ENCODE measurements at regions not wholly inside any gene's neighbourhood (a gene's known extent, or its start where the extent isn't known, plus 50 kb on each side); places are given as distances from the start of the nearest gene placed in this dataset.

DNA sequence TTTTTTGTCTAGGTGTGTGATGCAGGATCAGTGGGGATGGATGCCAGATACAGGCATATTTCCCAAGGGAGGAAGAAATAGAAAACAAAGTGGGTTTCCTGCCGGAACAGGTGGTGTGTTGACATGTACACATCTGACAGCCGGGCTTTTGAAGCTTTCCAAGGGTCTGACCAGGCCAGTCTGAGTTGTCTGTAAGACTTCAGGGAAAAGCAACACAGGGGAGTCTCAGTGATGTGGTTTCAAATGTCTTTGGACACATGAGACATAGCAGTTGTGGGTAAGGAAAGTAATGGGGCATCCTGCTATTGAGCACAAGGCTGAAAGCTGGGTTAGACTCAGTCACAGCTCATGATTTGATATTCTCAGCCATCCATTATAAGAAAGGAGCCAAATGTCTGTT is 274.9 kb downstream of the PIK3R1 start:
- DNase-seq = no peak

DNA sequence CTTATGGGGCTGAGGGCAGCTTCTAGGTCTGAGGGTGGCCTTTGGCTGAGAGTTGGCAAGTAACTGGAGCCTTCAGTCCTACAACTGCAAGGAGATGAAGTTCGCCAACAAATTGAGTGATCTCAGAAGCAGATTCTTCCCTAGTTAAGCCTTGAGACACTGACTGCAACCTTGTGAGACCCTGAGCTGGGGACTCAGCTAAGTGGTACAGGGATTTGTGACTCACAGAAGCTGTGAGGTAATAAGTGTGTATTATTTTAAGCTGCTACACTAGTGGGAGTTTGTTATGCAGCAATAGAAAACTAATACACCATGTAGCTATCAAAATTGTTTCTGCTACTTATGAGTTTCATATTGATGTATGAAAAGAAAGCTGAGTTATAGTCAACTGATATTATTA is 279.2 kb downstream of the PIK3R1 start:
- DNase-seq = no peak

DNA sequence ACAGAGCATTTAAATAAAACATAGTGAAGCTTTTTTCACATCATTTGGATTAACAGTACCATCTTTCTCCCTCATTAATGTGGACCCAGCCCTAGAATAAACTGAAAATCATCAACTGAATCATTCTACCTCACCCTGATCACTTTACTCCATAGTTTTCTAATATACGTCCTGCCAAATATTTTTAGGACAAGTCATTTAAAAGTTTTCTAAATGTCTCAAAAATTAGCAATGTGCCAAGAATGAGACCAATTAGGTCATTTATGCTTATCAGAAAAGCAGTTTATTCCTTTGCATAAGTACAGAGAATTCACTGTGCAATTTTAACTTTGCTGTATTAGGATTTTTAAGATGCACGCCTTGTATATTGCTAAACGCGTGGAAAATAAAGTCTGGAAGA is 284.4 kb downstream of the PIK3R1 start:
- no peak for DNase-seq

DNA sequence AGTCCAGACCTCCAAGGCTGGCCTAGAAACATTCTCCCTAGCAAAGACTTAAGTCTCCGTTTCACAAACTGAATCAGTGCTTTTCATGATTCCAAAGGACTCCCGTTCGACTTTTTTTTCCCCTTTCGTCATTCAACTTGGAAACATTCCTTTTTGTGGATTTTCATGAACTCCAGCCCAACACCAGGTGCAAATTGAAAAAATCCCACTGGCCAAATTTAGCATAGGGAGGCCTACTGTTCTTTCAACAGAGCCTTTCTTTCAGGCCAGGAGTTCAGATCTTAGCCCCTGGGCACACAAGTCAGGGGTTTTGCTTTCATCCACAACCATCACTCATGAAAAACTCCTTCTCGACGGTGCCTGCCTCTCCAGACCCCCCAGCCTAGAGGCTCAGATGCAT is 285.3 kb downstream of the PIK3R1 start:
- no peak for DNase-seq

DNA sequence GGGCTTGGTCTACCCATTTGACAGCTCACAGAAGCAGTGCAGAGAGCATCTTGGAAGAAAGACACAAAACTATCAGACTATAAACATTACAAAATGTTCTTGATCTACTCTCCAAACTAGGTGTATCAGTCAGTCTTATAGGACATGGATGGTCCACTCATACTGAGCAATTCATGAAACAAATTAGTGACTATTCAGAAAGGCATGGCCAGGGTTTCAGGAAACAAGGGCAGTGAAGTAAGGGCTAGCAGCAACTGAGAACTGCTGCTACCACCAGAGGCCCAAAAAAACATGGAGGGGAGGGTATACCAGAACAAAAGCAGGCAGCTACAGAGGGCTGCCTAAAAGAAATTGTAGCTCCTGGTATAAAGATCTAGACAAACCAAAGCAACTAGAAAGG is 287.0 kb downstream of the PIK3R1 start:
- DNase-seq = no peak

DNA sequence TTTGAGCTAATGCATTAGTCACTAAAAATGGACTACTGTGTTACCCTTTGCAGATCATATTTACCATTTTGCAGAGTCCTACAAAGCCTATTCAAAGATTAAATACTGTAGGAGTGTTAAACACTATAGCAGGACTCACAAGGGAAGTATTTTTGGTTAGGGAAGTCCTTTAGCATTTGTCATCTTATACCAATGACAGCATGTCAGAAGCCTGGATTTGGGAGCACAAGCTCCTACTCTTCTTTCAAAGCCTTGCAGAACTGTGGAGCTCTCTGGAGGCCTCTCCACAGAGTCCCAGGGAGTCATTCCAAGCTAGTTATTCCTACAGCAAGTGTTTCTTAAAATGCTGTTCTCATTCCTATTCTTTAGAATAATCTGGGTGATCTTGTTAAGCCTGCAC is 288.8 kb downstream of the PIK3R1 start:
- DNase-seq = no peak

DNA sequence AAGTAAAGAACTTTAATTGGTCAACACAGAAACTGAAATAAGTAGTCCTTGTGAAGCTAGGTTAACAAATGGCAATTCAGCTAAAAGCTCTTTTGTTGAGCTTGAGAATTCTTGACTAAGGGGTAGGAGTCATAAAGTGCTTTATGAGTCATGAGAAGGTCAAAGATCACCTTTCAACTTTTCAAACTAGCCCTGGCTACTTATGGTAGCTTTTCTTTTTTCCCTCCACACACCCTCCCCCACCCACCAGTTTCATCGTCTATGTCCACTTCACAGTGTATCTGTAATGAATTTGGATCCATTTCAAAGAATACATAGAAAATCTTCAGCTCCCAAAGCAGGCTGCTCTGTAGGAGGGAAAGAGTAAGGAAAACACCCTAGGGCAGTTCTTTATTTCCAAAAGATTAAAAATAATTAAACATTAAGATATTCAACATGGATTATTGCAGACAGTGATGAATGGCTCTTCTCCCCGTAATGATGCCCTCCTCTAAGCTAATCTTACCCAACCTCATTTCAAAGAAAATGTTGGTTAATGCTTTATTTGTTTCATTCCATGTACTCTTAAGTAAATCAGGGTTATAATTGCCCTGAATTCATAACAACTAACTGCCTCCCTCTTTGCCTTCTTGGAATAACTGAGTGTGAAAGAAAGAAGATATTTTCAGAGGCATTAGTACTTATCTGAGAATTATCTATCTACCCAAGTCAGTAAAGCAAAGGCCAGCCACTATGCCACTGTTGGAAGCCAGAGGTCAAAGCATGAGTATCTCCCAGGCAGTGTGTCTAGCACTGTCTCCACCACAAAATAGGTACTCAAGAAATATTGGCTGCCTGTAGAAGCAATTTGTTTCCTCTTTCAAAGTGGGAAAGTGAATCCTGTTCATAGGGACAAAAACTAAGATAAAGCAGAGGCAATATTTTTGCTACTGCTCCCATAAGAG is 290.6 kb downstream of the PIK3R1 start:
- no peak for DNase-seq

DNA sequence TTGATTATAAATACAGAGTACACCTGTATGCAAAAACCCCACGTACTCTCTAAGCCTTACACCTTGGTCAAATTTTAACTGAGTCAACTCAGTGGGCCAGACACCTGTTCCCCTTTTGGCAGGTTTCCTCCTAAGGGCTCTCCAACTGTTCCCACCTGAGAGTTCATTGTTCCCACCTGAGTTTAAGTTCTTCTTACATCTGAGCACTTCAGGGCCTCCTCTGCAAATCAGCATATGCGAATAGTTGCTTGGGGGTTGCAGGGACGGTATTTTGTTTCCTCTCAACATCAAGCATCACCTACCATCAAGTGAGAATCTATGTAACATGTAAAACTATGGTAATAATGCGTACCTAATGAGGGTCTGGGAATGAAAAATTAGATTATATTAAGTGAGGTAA is 300.0 kb downstream of the PIK3R1 start:
- no peak for DNase-seq

DNA sequence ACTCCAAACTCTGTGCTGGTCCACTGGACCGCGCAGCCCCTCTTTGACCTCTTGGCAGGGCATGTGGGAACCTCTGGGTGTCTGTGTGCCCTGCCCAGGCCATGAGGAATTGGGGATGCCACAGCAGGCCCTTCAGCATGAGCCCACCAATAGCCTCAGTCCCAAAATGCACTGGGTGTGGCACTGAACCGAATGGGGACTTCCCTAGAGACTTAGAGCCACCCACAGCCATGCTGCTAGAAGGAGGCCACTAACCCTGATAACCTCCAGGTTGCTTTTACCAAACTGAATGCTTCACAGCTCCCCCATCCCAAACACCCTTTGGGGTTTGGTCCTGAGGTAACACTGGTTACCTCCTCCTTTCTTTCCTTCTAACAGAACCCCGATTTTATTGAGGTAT is 302.7 kb downstream of the PIK3R1 start:
- DNase-seq = no peak

DNA sequence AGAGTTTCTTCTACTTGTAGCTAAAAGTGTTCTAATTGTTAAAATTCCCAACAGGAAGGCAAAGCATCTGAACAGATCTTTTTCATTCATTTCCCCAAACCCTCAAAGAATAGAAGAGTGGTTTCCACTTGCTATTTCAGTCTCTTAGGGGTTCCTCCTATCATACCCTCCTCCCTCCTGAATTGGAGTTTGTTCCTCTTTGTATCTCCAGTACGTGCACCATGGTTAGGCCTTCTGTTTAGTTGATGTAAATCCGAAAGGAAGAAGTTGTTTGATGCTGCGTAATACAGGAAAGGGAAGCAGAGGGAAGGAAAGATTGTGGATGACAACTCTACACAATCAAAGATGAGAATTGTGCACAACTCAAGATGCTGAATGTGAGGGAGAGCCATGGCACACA is 303.6 kb downstream of the PIK3R1 start:
- DNase-seq = no peak

DNA sequence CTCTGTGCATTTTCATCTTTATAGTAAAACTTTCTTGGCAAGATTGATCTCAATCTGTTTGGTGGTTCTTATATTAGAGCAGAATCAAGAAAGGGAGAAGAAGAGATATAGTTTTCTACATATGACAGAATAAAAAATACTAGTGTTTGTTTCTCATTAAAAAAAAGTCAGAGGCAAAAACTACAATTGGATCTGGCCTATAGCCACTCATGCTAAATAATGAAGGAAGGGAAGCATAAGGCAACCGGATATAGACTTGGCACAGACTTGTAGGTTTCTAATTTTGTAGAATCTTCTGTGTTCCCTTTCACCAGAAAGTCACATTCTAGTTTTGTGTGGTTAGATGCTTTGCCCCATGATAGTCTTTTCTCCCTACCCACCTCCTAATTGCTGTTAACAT is 306.2 kb downstream of the PIK3R1 start:
- no peak for DNase-seq

DNA sequence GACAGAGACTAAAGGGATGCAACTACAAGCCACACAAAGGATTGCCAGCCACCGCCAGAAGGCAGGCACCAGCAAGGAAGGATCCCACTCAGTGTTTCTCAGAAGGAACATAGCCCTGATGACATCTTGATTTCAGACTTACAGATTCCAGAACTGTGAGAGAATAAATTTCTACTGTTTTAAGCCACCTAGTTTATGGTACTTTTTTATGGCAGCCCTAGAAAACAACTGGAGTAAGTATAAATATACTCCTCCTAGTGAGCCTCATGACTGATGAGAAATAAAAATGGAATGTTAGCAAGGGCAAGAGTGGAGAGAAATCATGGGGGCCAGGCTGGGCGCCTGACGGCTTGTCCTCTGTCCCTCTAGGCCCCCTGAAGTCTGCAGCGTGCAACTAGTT is 307.3 kb downstream of the PIK3R1 start:
- no peak for DNase-seq

DNA sequence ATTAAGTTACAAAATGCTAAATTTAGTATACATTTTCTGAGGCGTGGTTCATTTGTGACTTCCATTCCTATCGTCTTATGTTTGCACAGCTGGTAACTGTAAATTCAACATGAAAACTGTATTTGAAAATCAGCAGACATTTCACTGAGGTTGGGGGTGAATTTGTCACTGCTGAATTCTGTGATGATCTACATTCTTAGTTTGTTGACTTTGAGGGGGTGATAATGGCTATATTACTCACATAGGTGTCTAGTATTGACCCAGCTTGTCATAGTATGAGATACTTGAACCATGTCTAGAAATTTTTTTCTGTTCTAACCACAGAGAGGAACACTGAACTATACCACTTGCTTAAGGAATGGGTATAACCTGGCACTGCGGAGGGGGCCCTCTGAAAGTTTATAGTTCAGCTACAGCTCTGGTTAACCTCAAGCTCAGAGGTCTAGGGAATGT is 313.3 kb downstream of the PIK3R1 start:
- no peak for DNase-seq

DNA sequence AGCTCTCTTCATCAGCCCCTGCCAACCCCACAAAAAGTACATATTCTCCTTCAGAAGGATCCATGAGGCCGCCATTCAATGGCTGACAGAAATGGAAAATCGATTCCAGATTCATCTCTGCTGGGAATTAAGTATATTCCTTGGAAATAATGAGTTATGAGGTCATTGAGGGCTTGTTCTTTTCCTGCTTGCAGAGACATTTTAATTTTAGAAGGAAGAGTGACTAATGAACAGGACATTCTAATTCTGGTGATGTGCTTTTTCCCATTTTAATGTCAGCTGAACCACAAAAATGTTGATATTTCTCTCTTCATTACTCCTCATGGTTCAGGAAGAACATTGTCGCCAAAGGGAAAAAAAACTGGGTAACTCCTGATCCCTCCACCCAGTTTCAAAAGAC is 314.0 kb downstream of the PIK3R1 start:
- DNase-seq = no peak

DNA sequence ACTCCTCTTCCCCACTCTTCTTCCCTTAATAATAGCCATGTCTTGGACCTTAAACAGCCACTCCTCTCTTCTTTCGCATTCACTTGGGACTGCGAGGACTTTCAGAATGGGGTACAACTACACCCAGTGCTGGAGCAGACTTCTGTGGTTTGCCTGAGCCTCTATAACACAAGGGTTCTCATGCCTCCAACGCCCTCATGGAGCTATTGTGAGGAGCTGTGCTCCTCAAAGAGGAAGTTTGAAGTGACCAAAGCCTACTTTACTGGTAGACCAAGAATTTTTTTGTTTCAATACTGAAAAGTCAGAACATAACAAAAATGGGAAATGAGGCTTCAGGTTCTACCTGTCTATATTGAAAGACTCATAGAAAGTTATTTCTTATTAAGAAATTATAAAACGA is 316.4 kb downstream of the PIK3R1 start:
- DNase-seq = no peak

DNA sequence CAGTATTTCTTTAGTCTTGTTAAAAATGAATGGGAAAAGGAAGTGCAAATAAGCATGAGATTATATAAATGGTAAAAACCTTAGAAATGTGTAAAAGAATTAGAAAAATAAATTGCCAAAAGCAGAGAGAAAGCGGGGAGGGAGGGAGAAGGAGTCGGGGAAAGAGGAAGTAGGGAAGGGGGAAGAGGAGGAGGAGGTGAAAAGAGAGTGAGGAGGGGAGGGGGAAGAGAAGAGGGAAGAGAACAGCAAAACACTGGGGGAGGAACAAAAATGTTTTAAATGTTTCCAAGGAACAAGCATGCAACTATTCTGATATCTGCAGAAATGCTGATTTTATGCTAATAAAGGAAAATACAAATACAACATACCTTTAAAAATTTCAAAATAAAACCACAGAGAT is 317.5 kb downstream of the PIK3R1 start:
- DNase-seq = no peak

DNA sequence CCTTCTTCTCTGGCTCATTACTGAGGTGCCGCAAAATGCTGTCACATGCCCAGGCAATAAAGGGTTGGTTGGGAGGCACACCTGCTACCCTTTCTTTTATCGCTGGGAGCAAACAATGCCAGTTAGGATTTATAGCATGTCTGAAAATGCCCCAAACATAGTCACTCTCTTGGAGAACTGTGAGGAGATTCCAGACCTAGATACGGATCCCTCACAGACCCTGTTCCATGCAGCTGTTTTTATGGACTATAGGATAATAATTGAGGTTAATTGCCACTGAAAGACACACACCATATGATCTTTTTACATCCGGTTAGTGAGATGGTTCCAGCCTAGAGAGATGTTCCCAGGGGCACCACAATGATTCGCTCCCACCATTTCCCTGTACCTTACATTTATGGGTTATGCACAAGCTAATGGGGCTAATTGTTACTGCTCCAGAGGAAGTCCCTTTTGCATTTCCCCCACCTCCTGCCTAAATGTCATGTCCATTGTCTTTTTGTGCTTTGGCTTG is 318.1 kb downstream of the PIK3R1 start:
- DNase-seq = peak; percentile 59

DNA sequence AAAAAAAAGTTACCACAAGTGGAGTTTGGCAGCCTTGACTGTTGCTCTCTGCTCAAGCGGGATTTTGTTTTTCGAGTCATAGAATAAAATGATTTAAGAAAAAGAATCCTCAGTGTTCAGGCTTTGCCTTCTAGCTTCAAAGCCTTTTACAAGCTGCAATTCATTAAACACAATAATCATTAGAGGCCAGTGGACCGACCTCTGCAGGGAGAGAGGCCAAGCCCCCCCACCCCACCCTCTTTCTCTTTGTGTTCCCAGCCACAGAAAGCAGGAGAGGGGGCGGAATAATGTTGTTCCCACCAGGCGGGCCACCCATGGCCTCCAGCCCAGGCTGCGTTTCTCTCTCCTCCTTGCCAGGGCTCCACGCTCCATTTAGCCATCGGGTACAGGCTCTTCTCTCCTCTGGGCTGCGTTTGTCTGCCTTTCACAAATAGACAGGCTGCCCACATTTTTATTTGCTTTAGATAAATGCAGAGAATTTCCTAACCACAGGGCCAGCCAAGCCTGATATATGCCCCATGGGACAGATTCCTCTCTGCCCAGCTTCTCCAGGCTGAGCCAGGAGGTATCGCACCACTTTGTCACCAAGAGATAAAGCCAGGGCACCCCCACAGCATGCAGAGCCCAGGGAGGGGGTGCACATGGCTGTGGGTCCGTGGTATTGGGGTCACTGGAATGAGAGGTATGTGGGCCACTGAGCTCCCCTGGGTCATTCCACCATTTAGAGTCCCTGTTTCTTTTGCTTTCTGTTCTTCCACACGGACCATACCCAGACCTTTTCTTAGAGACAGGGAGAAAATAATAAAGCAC is 318.8 kb downstream of the PIK3R1 start:
- DNase-seq = no peak

DNA sequence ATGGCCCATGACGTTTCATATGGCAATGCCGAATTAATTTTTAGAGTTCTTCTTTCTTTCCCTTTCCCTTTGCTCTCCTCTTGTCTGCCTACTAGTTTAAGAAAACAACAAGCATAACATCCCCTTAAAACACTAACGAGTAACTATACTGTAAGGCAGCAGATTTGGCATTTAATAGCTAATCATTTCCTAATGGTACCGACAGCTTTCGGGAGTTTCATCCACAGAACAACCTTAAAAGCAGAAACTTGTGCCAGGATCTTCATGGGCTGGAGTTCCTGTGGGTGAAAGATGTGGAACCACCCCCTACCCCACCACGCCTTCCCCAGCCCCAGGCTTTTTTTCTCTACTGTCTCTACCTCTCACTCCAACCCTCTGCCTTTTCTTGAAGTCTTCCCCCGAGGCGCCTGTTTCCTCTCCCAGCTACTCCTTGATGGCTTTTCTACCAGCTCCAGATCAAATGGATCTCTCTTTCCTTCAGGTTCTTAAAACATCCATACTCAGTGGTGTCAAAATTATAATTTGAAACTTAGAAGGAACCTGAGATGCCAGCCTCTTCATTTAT is 319.5 kb downstream of the PIK3R1 start:
- DNase-seq = no peak

DNA sequence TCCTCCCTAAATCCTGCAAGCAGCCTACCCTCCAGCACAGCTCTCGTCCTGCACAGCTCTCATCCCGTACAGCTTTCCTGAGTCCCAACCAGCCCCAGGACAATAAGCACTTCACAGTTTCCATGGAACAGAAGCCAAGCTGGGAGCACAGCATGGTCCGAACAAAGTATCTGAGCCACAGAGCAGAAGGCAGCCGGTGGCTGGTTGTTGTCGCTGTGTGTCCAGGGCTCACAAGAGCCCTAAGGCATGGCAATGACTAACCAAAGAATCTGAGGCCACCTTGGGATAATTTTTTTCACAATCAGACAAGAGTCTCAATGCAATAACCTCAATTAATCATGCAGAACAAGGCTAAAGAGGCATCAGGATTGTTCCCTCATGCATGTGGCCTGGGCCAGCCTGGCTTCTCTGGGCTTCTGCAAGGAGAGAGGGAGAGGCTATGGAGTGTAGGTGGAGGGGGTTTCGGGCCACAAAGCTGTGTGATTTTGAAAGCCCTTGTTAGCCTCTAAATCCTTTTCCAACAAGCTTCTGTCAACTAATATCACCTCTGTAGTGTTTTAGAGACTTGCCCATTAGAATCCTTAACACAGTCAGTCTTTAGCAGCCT is 323.4 kb downstream of the PIK3R1 start:
- DNase-seq = no peak

DNA sequence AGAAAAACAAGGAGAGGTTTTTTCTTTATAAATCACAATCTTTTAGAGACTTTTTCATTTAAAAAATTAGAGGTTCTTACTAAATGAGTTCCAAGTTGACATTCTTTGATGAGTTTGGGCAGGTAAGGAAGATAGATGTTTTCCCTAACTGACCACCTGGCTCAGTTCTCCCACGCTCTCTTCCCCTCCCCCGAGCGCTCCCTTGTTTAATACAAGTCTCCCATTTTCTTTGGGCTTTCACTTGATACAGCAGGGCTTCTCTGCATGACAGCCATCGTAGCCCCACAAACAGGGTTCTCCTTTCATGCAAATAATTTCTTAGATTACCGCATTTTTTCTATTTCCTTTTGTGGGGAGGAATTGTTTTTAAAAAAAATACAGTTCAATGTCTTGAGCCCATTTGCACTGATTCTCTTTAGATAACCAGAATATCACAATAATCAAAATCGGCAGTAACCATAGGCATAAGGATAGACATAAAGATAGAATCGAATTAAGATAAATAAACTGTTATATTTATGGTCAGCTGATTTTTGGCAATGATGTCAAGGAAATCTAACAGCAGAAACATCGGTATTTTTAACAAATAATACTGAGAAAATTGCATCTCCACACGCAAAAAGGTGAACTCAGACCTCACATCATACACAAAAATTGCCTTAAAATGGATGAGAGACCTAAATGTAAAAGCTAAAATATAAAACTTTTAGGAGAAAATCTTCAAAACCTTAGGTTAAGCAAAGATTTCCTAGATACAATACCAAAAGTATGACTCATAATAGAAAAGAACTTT is 325.4 kb downstream of the PIK3R1 start:
- no peak for DNase-seq

DNA sequence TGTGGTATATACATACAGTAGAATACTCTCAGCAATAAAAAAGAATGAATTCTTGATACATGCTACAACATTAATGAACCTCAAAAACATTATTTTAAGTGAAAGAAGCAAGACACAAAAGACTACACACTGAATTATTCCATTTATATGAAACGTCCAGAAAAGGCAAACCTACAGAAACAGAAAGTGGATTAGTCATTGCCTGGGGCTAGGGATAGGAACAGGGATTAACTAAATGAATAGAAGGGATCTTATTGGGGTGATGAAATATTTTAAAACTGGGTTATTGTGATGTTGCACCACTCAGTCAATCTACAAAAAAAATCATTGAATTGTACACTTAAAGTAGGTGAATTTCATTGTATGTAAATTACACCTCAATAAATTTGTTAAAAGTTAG is 326.7 kb downstream of the PIK3R1 start:
- no peak for DNase-seq
